ENCODE measurements at regions not wholly inside any gene's neighbourhood (a gene's known extent, or its start where the extent isn't known, plus 50 kb on each side); places are given as distances from the start of the nearest gene placed in this dataset.
"Not testable (repeated sequence)": the region's sequence is repeated elsewhere in the genome, so short reads cannot be mapped to it uniquely, and the experiment has no call there.

DNA sequence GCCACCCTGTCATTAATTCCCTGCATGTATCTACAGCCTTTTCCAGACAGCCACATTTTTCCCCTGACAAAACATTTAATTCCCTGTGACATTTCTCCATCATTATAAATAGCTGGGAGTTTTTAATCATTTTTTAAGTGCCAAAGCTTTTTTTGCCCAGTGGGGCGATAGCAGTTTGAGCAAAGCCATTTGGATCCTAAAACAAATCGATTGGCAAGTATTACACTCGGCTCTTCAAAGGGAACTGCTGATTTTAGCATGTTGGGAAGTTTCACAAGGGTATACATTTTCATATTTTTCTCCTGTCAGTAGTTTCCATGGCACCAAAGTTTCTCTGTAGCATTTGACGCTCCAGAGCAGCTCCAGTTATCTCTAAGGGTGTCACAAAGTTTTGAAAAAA is 210.8 kb downstream of the HIPK3 start:
- no peak for DNase-seq (ENCODE audit: low read depth in 2 of 2)

GRCh38 chr11:33463059-33463458 is 205.9 kb downstream of the HIPK3 start:
- DNase-seq (ENCODE audit: low read depth in 2 of 2) = no peak

DNA sequence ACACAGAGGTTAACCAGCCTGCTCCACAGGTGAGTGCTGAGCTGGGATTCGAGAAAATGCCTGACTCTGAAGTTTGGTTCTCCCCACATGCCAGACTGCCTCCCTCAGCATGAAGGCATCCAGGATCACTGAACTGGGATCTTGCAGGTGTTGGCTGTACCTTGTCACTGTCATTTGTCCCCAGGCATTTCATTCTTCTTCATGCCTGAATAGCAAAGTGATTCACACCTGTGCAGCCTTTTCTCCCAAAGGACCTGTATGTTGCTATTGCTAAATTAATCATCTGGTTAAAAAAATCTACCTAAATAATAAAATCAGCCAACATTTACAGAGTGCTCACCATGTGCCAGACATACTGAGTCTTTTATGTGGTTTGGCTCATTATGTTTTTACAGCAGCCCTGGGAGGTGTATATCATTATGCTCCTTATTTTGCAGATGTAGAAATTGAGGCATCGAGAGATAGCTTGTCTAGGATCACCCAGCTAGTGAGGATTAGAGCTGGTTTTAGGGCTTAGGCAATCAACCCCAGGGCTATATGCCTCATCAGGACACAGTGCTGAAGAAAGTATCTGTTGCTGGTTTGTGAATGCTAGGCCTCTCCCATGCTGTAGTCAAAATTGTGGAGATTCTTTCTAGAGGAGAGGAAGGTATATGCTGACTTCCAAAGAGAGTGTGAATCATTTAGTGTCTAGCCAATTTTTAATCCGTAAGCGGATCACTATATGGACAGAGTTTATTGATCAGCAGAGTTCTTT is 204.4 kb downstream of the HIPK3 start:
- DNase-seq (ENCODE audit: low read depth in 2 of 2) = no peak

GRCh38 chr11:33457948-33458347 is 200.8 kb downstream of the HIPK3 start:
- DNase-seq (ENCODE audit: low read depth in 2 of 2) = no peak

GRCh38 chr11:33455867-33456463 is 198.8 kb downstream of the HIPK3 start:
- DNase-seq (ENCODE audit: low read depth in 2 of 2) = no peak

GRCh38 chr11:33454264-33454663 is 197.1 kb downstream of the HIPK3 start:
- DNase-seq (ENCODE audit: low read depth in 2 of 2) = no peak

- no peak for DNase-seq (ENCODE audit: low read depth in 2 of 2)
These were observed 195.8 kb downstream of the HIPK3 start for GRCh38 chr11:33452836-33453624.

GRCh38 chr11:33451364-33451763 is 194.2 kb downstream of the HIPK3 start:
- no peak for DNase-seq (ENCODE audit: low read depth in 2 of 2)

- no peak for DNase-seq (ENCODE audit: low read depth in 2 of 2)
These were observed 192.6 kb downstream of the HIPK3 start for GRCh38 chr11:33449798-33450197.

- no peak for DNase-seq (ENCODE audit: low read depth in 2 of 2)
These were observed 191.4 kb downstream of the HIPK3 start for GRCh38 chr11:33448461-33449130.

DNA sequence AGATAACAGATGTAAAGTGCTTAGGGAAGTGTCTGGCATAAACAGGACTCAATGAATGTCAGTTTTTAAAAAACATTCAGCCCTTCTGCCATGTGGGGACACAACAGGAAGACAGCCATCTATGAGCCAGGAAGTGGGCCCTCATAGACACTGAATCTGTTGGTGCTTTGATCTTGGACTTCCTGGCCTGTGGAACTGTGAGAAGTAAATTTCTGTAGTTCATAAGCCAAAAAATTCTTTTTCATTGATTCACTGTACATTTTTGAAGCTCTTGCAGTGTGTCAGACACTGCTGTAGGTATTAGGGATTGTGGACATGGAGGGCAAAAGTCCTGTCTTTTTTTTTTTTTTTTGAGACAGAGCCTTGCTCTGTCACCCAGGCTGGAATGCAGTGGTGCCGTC is 188.6 kb downstream of the HIPK3 start:
- no peak for DNase-seq (ENCODE audit: low read depth in 2 of 2)

DNA sequence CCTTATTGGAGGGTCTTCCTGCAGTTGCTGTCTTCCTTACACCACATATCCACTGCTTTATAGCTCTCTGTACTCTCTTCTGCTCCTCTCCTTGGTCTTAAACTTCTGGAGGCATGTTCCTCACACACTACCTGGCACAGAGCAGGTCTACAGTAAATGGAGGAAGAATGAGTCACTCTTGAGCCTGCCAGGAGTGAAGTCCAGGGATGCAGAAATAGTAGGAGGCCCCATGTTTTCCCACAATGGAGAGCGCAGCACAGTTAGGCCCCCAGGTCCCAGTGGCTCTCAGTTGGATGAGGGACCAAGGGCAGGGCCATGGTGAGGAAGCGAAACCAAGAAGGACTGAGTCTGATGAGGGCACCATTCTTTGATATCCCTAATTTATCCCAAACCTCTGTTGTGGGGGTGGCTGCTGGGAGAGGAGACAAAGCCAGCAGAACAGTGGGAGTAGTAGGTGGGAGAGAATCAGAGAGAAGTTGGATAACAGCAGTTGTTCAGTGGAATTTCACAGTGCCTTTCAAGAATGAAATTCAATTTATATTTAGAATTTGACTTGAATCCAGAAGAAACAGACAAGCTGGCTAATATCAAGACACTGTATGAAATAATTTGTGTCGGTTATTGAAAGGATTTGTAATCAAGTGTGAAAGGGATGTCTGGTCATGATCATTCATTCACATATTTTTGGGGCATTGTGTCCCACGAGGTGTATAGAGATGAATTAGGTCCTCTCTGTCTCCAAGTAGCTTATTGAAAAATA is 187.8 kb downstream of the HIPK3 start:
- no peak for DNase-seq (ENCODE audit: low read depth in 2 of 2)

DNA sequence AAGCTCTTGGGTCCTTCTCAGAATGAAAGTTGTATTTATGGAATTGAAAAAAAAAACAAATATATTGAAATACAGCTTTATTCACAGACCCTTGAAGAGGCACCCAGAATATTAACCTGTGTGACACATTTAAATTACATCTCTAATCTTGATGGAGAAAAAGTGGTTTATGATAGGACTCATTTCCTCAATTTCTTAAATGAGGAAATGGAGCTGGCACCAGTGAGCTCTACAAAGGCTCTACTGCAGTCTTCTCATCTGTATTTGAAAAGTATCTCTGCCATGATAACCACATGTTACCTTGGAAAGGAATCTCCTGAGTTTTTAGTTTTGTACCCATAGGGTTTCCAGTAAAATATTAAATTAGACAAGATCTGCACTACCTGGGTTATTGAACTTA is 186.5 kb downstream of the HIPK3 start:
- DNase-seq (ENCODE audit: low read depth in 2 of 2) = no peak

- DNase-seq (ENCODE audit: low read depth in 2 of 2) = no peak
These were observed 181.1 kb downstream of the HIPK3 start for GRCh38 chr11:33438301-33438700.

DNA sequence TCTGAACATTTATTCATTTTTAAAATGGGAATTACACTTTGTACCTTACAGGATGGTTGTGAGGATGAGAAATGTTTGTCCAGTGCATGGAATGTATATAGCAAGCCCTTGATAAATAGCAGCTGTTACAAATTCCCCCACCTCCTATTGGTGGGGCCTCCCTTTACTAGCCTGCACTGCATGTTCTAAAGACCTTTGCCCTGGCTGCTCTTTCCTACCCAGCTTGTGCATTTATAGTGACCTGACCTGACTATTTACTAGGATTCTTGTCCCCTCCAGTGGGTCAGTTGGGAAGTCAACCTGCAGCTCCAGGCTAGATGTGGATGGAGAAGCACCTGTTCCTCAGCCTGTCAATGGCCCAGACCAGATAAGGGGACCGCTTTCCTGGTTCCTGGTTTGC is 180.3 kb downstream of the HIPK3 start:
- DNase-seq (ENCODE audit: low read depth in 2 of 2) = no peak

GRCh38 chr11:33435216-33435615 is 178.0 kb downstream of the HIPK3 start:
- no peak for DNase-seq (ENCODE audit: low read depth in 2 of 2)

- DNase-seq (ENCODE audit: low read depth in 2 of 2) = no peak
These were observed 177.1 kb downstream of the HIPK3 start for GRCh38 chr11:33434294-33434693.

GRCh38 chr11:33428435-33428834 is 171.3 kb downstream of the HIPK3 start:
- not testable (repeated sequence) for DNase-seq (ENCODE audit: low read depth in 2 of 2)

DNA sequence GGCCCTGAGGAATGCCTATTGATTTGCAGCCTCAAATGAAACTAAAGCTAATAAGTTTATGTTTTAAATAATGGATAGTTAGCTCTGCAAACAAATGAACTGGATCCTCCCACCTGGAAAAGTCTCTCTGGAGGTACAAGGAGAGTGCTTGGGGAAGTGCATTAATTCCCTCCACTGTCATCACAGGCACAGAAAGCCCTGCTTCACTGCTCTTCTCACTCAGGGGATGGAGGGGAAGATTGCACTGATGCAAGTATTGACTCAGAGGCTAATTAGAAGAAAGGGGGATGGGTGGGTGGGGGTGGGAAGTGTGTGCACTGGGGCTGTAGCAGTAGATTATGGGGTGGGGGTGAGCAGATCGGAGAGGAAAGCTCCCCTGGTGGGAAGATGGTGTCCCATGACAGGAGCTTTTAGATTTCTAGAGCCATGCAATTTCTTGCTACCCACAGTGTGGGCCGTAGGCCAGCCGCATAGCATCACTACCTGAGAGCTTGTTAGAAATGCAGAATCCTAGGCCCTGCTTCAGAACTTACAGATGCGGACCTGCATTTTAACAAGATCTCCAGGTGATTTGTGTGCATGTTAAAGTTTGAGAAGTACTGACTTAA is 163.9 kb downstream of the HIPK3 start:
- no peak for DNase-seq (ENCODE audit: low read depth in 2 of 2)

GRCh38 chr11:33419924-33420323 is 162.7 kb downstream of the HIPK3 start:
- DNase-seq (ENCODE audit: low read depth in 2 of 2) = no peak

GRCh38 chr11:33417121-33417520 is 159.9 kb downstream of the HIPK3 start:
- DNase-seq (ENCODE audit: low read depth in 2 of 2) = no peak
